ENCODE measurements at regions not wholly inside any gene's neighbourhood (a gene's known extent, or its start where the extent isn't known, plus 50 kb on each side); places are given as distances from the start of the nearest gene placed in this dataset. TPM values are rescaled to one million over a fixed set of nuclear protein-coding genes. Genes with fewer than 3 reads are reported as not detected.

GRCh38 chr12:110998165-110998564 lies 77.8 kb upstream of the MYL2 start:
- Mint-ChIP-seq H3K36me3 (ENCODE audit: low read depth) (peaks cover 2% of the 10 kb centered on the region), H3K9me3 (peaks cover 6% of the 10 kb centered on the region), H3K27ac (no peak overlapping the region), H3K4me1 (no peaks in the 10 kb centered on the region), H3K27me3 (peaks cover 5% of the 10 kb centered on the region), H3K4me3 (no peak overlapping the region)
- DNase-seq: no peak
- CTCF ChIA-PET: interaction anchor here (0.7 to 0.8 kb wide), 2 partner anchors 8 to 212 kb away, joined by 3 read pairs; no protein-coding TSS in a partner anchor
- POLR2A ChIA-PET: no interaction called here

GRCh38 chr12:110996415-110996814 lies 76.0 kb upstream of the MYL2 start:
- no peaks in the 10 kb centered on the region for H3K4me1 Mint-ChIP-seq
- H3K4me3 Mint-ChIP-seq: no peak overlapping the region
- H3K36me3 Mint-ChIP-seq (ENCODE audit: low read depth): peaks cover 2% of the 10 kb centered on the region
- peaks cover 5% of the 10 kb centered on the region for H3K27me3 Mint-ChIP-seq
- ChIA-PET POLR2A (no interaction called here), CTCF (interaction anchor here (0.7 kb wide), 1 partner anchor 647 kb away, joined by 5 read pairs; no protein-coding TSS in a partner anchor)
- no peak for DNase-seq
- H3K27ac Mint-ChIP-seq: no peak overlapping the region
- peaks cover 6% of the 10 kb centered on the region for H3K9me3 Mint-ChIP-seq

GRCh38 chr12:110995615-110996014 lies 75.2 kb upstream of the MYL2 start:
- H3K4me1 Mint-ChIP-seq: no peaks in the 10 kb centered on the region
- H3K36me3 Mint-ChIP-seq (ENCODE audit: low read depth): peaks cover 2% of the 10 kb centered on the region

GRCh38 chr12:110995016-110995415 lies 74.6 kb upstream of the MYL2 start:
- Mint-ChIP-seq H3K4me1 (no peaks in the 10 kb centered on the region), H3K36me3 (ENCODE audit: low read depth) (peaks cover 2% of the 10 kb centered on the region), H3K4me3 (no peak overlapping the region), H3K27ac (no peak overlapping the region), H3K9me3 (peaks cover 6% of the 10 kb centered on the region), H3K27me3 (peaks cover 5% of the 10 kb centered on the region)
- ChIA-PET CTCF (no interaction called here), POLR2A (no interaction called here)
- DNase-seq: no peak

More at GRCh38 chr12:110995615-110996014, 75.2 kb upstream of the MYL2 start:
- Mint-ChIP-seq H3K4me3 (no peak overlapping the region), H3K27ac (no peak overlapping the region), H3K9me3 (peaks cover 6% of the 10 kb centered on the region), H3K27me3 (peaks cover 5% of the 10 kb centered on the region)
- no peak for DNase-seq
- ChIA-PET POLR2A (no interaction called here), CTCF (interaction anchor here (0.7 kb wide), 2 partner anchors 15 to 648 kb away, joined by 3 to 5 read pairs; no protein-coding TSS in a partner anchor)

- POLR2A ChIA-PET: no interaction called here
- CTCF ChIA-PET: interaction anchor here (0.6 kb wide), 1 partner anchor 206 kb away, joined by 3 read pairs; no protein-coding TSS in a partner anchor
Observed at GRCh38 chr12:110993434-110993833, 73.1 kb upstream of the MYL2 start.

GRCh38 chr12:110992909-110993308 lies 72.5 kb upstream of the MYL2 start:
- ChIA-PET POLR2A (no interaction called here), CTCF (no interaction called here)
- Mint-ChIP-seq H3K4me1 (no peaks in the 10 kb centered on the region), H3K27me3 (peaks cover 3% of the 10 kb centered on the region), H3K9me3 (peaks cover 3% of the 10 kb centered on the region), H3K27ac (no peak overlapping the region), H3K4me3 (no peak overlapping the region), H3K36me3 (ENCODE audit: low read depth) (peaks cover 2% of the 10 kb centered on the region)
- no peak for DNase-seq

More at GRCh38 chr12:110993434-110993833, 73.1 kb upstream of the MYL2 start:
- Mint-ChIP-seq H3K36me3 (ENCODE audit: low read depth) (peaks cover 2% of the 10 kb centered on the region), H3K4me3 (no peak overlapping the region), H3K27ac (no peak overlapping the region), H3K4me1 (no peaks in the 10 kb centered on the region), H3K9me3 (peaks cover 6% of the 10 kb centered on the region), H3K27me3 (peaks cover 5% of the 10 kb centered on the region)
- DNase-seq: no peak

- Mint-ChIP-seq H3K36me3 (ENCODE audit: low read depth) (no peaks in the 10 kb centered on the region), H3K4me1 (peaks cover 1% of the 10 kb centered on the region), H3K4me3 (no peak overlapping the region), H3K9me3 (no peaks in the 10 kb centered on the region), H3K27ac (no peak overlapping the region), H3K27me3 (peaks cover 23% of the 10 kb centered on the region)
- no peak for DNase-seq
- CTCF ChIA-PET: interaction anchor here (0.7 kb wide), 1 partner anchor 110 kb away, joined by 4 read pairs; no protein-coding TSS in a partner anchor
- POLR2A ChIA-PET: no interaction called here
Observed at GRCh38 chr12:110983811-110984210, 63.4 kb upstream of the MYL2 start.

- DNase-seq: no peak
- H3K4me1 Mint-ChIP-seq: no peaks in the 10 kb centered on the region
- no peaks in the 10 kb centered on the region for H3K27me3 Mint-ChIP-seq
- no peaks in the 10 kb centered on the region for H3K36me3 Mint-ChIP-seq (ENCODE audit: low read depth)
- POLR2A ChIA-PET: no interaction called here
- CTCF ChIA-PET: interaction anchor here (0.7 kb wide), 1 partner anchor 632 kb away, joined by 3 read pairs; no protein-coding TSS in a partner anchor
- no peak overlapping the region for H3K4me3 Mint-ChIP-seq
- no peak overlapping the region for H3K27ac Mint-ChIP-seq
- peaks cover 3% of the 10 kb centered on the region for H3K9me3 Mint-ChIP-seq
Observed at GRCh38 chr12:110972866-110973265, 52.5 kb upstream of the MYL2 start.

GRCh38 chr12:110971936-110972335 lies 51.6 kb upstream of the MYL2 start:
- CTCF ChIA-PET: interaction anchor here (0.7 kb wide), 1 partner anchor 633 kb away, joined by 3 read pairs; no protein-coding TSS in a partner anchor
- DNase-seq: no peak
- Mint-ChIP-seq H3K27ac (no peak overlapping the region), H3K36me3 (ENCODE audit: low read depth) (no peaks in the 10 kb centered on the region), H3K9me3 (peaks cover 3% of the 10 kb centered on the region), H3K27me3 (no peaks in the 10 kb centered on the region), H3K4me3 (no peak overlapping the region), H3K4me1 (no peaks in the 10 kb centered on the region)
- POLR2A ChIA-PET: no interaction called here

GRCh38 chr12:110971189-110971920 lies 51.0 kb upstream of the MYL2 start:
- POLR2A ChIA-PET: no interaction called here
- H3K9me3 Mint-ChIP-seq: peaks cover 3% of the 10 kb centered on the region
- no peak overlapping the region for H3K4me3 Mint-ChIP-seq
- no peak overlapping the region for H3K27ac Mint-ChIP-seq
- CTCF ChIA-PET: no interaction called here
- no peaks in the 10 kb centered on the region for H3K4me1 Mint-ChIP-seq
- H3K36me3 Mint-ChIP-seq (ENCODE audit: low read depth): no peaks in the 10 kb centered on the region
- H3K27me3 Mint-ChIP-seq: no peaks in the 10 kb centered on the region
- DNase-seq: no peak

Small RNA genes in the stretch of these regions (microRNA-seq; reads per million reads assigned to microRNA genes)
- not detected for gene MIR6760 (ENCODE audit: borderline microRNAs expressed, borderline replicate concordance)
